Psoas muscle (tissue), 7 donors: ENCODE measurements at regions not wholly inside any gene's neighbourhood (a gene's known extent, or its start where the extent isn't known, plus 50 kb on each side); places are given as distances from the start of the nearest gene placed in this dataset.

Source experiments
- ATAC-seq, 4 donors: fragments of 200-7000 bp; cut with Tn5 transposase; one replicate each; pipeline ENCODE4 v1.9.1; 2020; ENCODE audit warnings: moderate library complexity in 3 of 4, mild to moderate bottlenecking in 2 of 4
- DNase-seq, 2 donors: peaks; one replicate each; pipeline ENCODE4 v3.0.0-alpha.2; 2020
- H3K27ac ChIP-seq: fragments of 200-600 bp; one replicate; pipeline ENCODE4 v1.8.0; 2022
- H3K27me3 ChIP-seq, 3 donors: fragments of 200-600 bp in 1 of 3; one replicate each; pipeline versions ENCODE4 v1.6.1 to v1.8.0; 2013 to 2022; ENCODE audit warnings: low read length in 2 of 3, mild to moderate bottlenecking in 2 of 3, moderate library complexity in 1 of 3; ENCODE audit not compliant: insufficient read depth in 3 of 3
- H3K36me3 ChIP-seq, 2 donors: fragments of 200-600 bp in 1 of 2; one replicate each; pipeline versions ENCODE4 v1.6.1 to v1.8.0; 2013 to 2022; ENCODE audit warnings: low read depth in 1 of 2, mild to moderate bottlenecking in 1 of 2, moderate library complexity in 1 of 2; ENCODE audit not compliant: insufficient read depth in 1 of 2
- H3K4me1 ChIP-seq: fragments of 200-600 bp; one replicate; pipeline ENCODE4 v1.8.0; 2022
- H3K4me3 ChIP-seq: fragments of 200-600 bp; one replicate; pipeline ENCODE4 v1.8.0; 2022; ENCODE audit warnings: mild to moderate bottlenecking
- H3K9me3 ChIP-seq: fragments of 200-600 bp; one replicate; pipeline ENCODE4 v1.8.0; 2022
- WGBS, 3 donors: extraction: QIAGEN DNeasy Blood & Tissue Kit; methylation state at CpG; one replicate each; pipeline versions ENCODE4 v1.1.6 to v1.1.7; 2013; 5-methylcytosine and 5-hydroxymethylcytosine counted together
- intact Hi-C, 2 donors: fragments of 100-400 bp; cut with DNase I; formaldehyde crosslinking; loops; one replicate each; pipeline versions ENCODE4 v1.11.0 to v1.14.2; 2022
- TF ChIP-seq, protein P1 (sequence below): fragments of 200-600 bp; IDR thresholded peaks from one replicate; pipeline ENCODE4 v1.8.0; 2022; ENCODE audit warnings: antibody characterized with exemption
- donor health status: healthy with polysubstance abuse.
- donor health status: DM: no; HTN: no; CAD: no; lungs with moderate emphysema.
- donor health status: Bipolar disorder and iron deficiency.
- donor health status: healthy.
- donor health status: DM: yes; HTN: yes; CAD: no.
- donor health status: DM: no; HTN: no; CAD: no.
- donor health status: DM: yes; HTN: yes; CAD: no.

DNA sequence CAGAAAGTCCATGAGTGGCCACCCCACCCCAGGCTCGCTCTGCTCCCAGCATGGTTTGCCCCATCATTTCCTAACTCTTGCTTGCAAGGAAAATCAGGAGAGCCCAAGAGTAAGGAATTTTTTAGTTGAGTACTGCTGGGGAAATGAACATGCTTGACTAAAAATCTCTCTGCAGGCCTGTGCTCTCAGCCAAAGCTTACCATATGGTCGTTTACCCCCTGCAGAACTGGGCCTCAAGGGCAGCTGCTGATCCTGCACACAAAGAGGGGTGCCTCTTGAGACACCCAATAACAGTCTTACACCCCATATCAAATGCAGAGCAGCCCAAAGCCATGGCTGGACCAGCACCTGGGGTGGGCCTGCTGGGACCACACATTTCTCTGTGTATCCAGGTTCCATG, 183.2 kb downstream of the CXCL12 start:
- H3K4me1 ChIP-seq = no peaks in the 10 kb centered on the region
- no peak overlapping the region for H3K27ac ChIP-seq
- 65 to 80% (median 65%) methylated on average over 2 of the region's 2 CpGs for WGBS, 3 donors
- H3K27me3 ChIP-seq = no peaks in the 10 kb centered on the region
- intact Hi-C loops = no loop called here
- H3K4me3 ChIP-seq = no peak overlapping the region
- H3K9me3 ChIP-seq = no peaks in the 10 kb centered on the region
- TF ChIP-seq, protein P1, sequence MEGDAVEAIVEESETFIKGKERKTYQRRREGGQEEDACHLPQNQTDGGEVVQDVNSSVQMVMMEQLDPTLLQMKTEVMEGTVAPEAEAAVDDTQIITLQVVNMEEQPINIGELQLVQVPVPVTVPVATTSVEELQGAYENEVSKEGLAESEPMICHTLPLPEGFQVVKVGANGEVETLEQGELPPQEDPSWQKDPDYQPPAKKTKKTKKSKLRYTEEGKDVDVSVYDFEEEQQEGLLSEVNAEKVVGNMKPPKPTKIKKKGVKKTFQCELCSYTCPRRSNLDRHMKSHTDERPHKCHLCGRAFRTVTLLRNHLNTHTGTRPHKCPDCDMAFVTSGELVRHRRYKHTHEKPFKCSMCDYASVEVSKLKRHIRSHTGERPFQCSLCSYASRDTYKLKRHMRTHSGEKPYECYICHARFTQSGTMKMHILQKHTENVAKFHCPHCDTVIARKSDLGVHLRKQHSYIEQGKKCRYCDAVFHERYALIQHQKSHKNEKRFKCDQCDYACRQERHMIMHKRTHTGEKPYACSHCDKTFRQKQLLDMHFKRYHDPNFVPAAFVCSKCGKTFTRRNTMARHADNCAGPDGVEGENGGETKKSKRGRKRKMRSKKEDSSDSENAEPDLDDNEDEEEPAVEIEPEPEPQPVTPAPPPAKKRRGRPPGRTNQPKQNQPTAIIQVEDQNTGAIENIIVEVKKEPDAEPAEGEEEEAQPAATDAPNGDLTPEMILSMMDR = no peak
- DNase-seq (no peak), ATAC-seq (no peak)
- H3K36me3 ChIP-seq = no peaks in the 10 kb centered on the region

DNA sequence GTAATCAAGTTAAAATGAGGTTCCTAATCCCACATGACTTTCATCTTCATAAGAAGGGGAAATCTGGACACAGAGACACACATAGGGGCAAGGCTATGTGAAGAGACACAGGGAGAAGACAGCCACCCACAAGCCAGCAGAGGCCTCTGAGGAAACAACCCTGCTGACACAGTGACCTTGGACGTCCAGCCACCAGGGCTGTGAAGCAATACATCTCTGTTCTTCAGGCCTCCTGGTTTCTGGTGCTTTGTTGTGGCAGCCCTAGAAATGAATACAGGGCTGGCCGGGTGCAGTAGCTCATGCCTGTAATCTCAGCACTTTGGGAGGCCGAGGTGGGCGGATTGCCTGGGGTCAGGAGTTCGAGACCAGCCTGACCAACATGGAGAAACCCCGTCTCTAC, 183.9 kb downstream of the CXCL12 start:
- TF ChIP-seq, protein P1 = no peak
- intact Hi-C loops = no loop called here
- Histone ChIP-seq H3K27ac (no peak overlapping the region), H3K4me1 (no peaks in the 10 kb centered on the region), H3K36me3 (no peaks in the 10 kb centered on the region), H3K9me3 (no peaks in the 10 kb centered on the region), H3K27me3 (no peaks in the 10 kb centered on the region), H3K4me3 (no peak overlapping the region)
- WGBS, 3 donors = 95 to 99% (median 98%) methylated on average over 6 of the region's 6 CpGs
- ATAC-seq (no peak), DNase-seq (no peak)

DNA sequence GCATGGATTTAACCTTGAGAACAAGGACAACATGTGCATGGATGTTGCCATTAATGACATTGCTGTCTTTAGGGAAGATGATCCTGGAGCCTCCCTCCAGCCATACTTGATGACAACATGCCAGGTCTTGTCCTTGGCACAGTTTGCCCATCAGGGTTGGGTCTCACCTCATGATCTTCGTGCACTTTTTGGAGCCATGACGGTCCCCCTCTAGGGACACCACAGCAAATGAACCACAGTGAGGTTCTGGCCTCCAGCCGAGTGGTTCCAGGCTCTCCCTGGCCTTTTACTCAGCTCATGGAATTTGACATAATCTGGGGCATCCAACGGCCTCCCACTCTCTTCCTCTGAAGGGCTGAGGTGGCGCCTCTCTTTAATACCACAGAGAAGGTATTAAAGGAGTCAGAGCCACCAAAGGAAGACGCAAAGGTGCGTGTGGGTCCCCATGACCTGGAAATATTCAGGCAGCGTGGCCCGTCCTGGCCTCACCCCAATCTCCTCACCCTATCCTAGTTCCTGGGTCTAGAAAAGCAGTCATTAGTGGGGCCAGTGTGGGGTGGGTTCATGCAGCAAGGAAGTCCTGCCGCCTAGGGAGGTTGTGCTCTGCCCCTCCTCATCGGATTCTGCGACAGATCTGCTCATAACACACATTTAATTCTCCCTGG, 184.8 kb downstream of the CXCL12 start:
- intact Hi-C loops = no loop called here
- no peaks in the 10 kb centered on the region for H3K4me1 ChIP-seq
- WGBS, 3 donors = 88 to 95% (median 93%) methylated on average over 12 of the region's 12 CpGs
- no peaks in the 10 kb centered on the region for H3K27me3 ChIP-seq
- no peaks in the 10 kb centered on the region for H3K36me3 ChIP-seq
- H3K9me3 ChIP-seq = no peaks in the 10 kb centered on the region
- no peak for DNase-seq
- H3K4me3 ChIP-seq = no peak overlapping the region
- TF ChIP-seq, protein P1 = no peak
- ATAC-seq = no peak
- H3K27ac ChIP-seq = no peak overlapping the region

DNA sequence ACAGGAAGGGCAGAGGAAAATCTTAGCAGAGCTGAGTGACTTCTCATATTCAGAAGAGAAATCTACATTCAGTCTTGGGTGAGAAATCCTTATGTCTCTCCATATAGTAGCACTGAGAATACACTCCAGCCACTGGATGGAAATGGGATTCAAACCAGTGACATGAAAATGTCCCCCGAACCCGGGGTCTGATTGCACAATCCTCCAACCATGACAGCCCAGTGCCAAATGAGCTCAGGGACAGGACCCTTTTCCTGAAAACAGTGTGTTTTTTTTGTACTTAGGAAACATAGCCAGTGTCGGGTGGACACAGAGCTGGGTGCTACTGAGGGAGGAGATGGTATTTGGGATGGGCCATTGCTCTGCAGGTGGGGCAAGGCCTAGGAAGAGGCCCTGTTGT, 185.6 kb downstream of the CXCL12 start:
- WGBS, 3 donors = 46 to 79% (median 67%) methylated on average over 3 of the region's 3 CpGs
- no peaks in the 10 kb centered on the region for H3K27me3 ChIP-seq
- ATAC-seq (no peak), DNase-seq (no peak)
- intact Hi-C loops = no loop called here
- peak overlapping the region; percentile 10 for H3K27ac ChIP-seq
- no peaks in the 10 kb centered on the region for H3K4me1 ChIP-seq
- TF ChIP-seq, protein P1 = no peak
- no peaks in the 10 kb centered on the region for H3K36me3 ChIP-seq
- H3K9me3 ChIP-seq = no peaks in the 10 kb centered on the region
- no peak overlapping the region for H3K4me3 ChIP-seq

DNA sequence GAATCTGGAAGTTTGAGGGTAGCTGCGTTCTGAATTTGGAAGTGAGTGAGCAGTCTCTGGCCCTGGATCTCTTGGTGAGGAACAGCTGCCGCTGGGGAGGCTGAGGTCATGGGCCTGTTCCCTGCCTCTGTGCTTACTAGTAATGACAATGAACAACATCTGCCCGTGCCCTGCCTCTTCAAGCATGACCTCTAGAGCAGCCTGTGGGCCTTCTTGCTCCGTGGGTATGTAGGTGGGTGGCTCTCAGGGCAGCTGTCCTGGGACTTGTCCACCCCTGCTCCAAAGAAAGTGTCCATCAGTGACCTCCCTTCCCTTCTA, 186.2 kb downstream of the CXCL12 start:
- ATAC-seq = peak; percentile 41 to 68 (median 50)
- Histone ChIP-seq H3K36me3 (no peaks in the 10 kb centered on the region), H3K27ac (peak overlapping the region; percentile 10), H3K27me3 (no peaks in the 10 kb centered on the region), H3K4me1 (no peaks in the 10 kb centered on the region), H3K4me3 (no peak overlapping the region), H3K9me3 (no peaks in the 10 kb centered on the region)
- TF ChIP-seq, protein P1 = no peak
- intact Hi-C loops = no loop called here
- WGBS, 3 donors = 21 to 37% (median 33%) methylated on average over 4 of the region's 4 CpGs
- DNase-seq = peak; percentile 35 to 72
